Suprapubic skin (tissue), 3 donors: ENCODE measurements at regions not wholly inside any gene's neighbourhood (a gene's known extent, or its start where the extent isn't known, plus 50 kb on each side); places are given as distances from the start of the nearest gene placed in this dataset.

Experiments
- EP300 ChIP-seq: sonication (generic); formaldehyde crosslinking; IDR thresholded peaks from one replicate; pipeline ENCODE4 v1.6.1; 2017; ENCODE audit warnings: antibody characterized with exemption
- POLR2A ChIP-seq, 2 donors: fragments of 450-650 bp; IDR thresholded peaks; one replicate each; pipeline ENCODE4 v1.6.1; 2017; ENCODE audit warnings: antibody characterized with exemption in 2 of 2, mild to moderate bottlenecking in 2 of 2, moderate library complexity in 2 of 2
- TF ChIP-seq, protein P1 (sequence below), 2 donors: fragments of 200-600 bp in 1 of 2; fragments of 450-650 bp in 1 of 2; sonication (generic) in 1 of 2; IDR thresholded peaks; one replicate each; pipeline ENCODE4 v1.5.1; 2016 to 2019; ENCODE audit warnings: antibody characterized with exemption in 2 of 2, mild to moderate bottlenecking in 1 of 2, moderate library complexity in 1 of 2

DNA sequence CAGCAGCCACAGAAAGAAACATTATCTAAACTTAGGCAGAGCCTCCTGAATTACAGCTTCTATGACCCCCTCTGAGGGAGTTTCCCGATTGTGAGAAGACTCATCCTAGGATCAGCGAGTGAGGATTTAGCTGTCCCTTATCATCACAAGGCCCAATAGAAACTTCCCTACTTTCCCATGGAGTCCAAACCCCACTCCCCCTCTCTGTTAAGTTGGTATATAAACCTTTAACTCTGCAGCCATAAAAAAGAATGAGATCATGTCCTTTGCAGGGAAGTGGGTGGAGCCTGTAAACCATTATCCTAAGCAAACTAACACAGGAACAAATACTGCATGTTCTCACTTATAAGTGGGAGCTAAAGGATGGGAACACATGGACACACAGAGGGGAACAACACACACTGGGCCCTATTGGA, 78.8 kb downstream of the MYL12B start:
- TF ChIP-seq POLR2A (IDR thresholded peaks at IDR 0.05) = no peak
- TF ChIP-seq, protein P1, sequence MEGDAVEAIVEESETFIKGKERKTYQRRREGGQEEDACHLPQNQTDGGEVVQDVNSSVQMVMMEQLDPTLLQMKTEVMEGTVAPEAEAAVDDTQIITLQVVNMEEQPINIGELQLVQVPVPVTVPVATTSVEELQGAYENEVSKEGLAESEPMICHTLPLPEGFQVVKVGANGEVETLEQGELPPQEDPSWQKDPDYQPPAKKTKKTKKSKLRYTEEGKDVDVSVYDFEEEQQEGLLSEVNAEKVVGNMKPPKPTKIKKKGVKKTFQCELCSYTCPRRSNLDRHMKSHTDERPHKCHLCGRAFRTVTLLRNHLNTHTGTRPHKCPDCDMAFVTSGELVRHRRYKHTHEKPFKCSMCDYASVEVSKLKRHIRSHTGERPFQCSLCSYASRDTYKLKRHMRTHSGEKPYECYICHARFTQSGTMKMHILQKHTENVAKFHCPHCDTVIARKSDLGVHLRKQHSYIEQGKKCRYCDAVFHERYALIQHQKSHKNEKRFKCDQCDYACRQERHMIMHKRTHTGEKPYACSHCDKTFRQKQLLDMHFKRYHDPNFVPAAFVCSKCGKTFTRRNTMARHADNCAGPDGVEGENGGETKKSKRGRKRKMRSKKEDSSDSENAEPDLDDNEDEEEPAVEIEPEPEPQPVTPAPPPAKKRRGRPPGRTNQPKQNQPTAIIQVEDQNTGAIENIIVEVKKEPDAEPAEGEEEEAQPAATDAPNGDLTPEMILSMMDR (IDR thresholded peaks at IDR 0.05) = no peak
- no peak for TF ChIP-seq EP300
